Spleen (tissue), 11 donors: ENCODE measurements at regions not wholly inside any gene's neighbourhood (a gene's known extent, or its start where the extent isn't known, plus 50 kb on each side); places are given as distances from the start of the nearest gene placed in this dataset.
A peak's percentile ranks its signal among the peaks of the same experiment; 100 is the strongest.
"Not testable (repeated sequence)": the region's sequence is repeated elsewhere in the genome, so short reads cannot be mapped to it uniquely, and the experiment has no call there.

ENCODE experiments used
- DNase-seq: peaks from one replicate; pipeline ENCODE4 v3.0.0-alpha.2; 2020
- H3K27ac ChIP-seq, 8 donors: fragments of 200-600 bp; sonication (generic) in 7 of 8; 1 replicate in 4 of 8; 2 replicates in 4 of 8; pipeline versions ENCODE4 v1.5.0 to v1.8.0; 2016 to 2021; ENCODE audit warnings: inconsistent platforms in 4 of 8, mild to moderate bottlenecking in 4 of 8, moderate library complexity in 1 of 8
- H3K27me3 ChIP-seq, 7 donors: fragments of 200-600 bp; sonication (generic) in 6 of 7; replicated peaks in 1 of 7; 1 replicate in 4 of 7; 2 replicates in 3 of 7; pipeline versions ENCODE4 v1.5.0 to v1.8.0; 2016 to 2021; ENCODE audit warnings: inconsistent platforms in 3 of 7, mild to moderate bottlenecking in 1 of 7
- H3K36me3 ChIP-seq, 6 donors: fragments of 200-600 bp; sonication (generic) in 5 of 6; 1 replicate in 4 of 6; 2 replicates in 2 of 6; pipeline versions ENCODE4 v1.5.0 to v1.8.0; 2016 to 2021; ENCODE audit warnings: inconsistent platforms in 2 of 6
- H3K4me1 ChIP-seq, 6 donors: fragments of 200-600 bp; sonication (generic) in 5 of 6; 1 replicate in 3 of 6; 2 replicates in 3 of 6; pipeline versions ENCODE4 v1.5.0 to v1.8.0; 2016 to 2021; ENCODE audit warnings: inconsistent platforms in 3 of 6
- H3K4me3 ChIP-seq, 8 donors: fragments of 200-600 bp; sonication (generic) in 7 of 8; 1 replicate in 4 of 8; 2 replicates in 4 of 8; pipeline versions ENCODE4 v1.5.0 to v1.8.0; 2016 to 2021; ENCODE audit warnings: inconsistent platforms in 4 of 8, mild to moderate bottlenecking in 4 of 8, moderate library complexity in 2 of 8
- H3K9me3 ChIP-seq, 8 donors: fragments of 200-600 bp; sonication (generic) in 7 of 8; 1 replicate in 4 of 8; 2 replicates in 4 of 8; pipeline versions ENCODE4 v1.5.0 to v1.8.0; 2016 to 2021; ENCODE audit warnings: inconsistent platforms in 4 of 8
- CTCF ChIP-seq, 11 experiments: fragments of 200-600 bp in 7 of 11; fragments of 450-650 bp in 4 of 11; sonication (generic) in 4 of 11; IDR thresholded peaks in 8 of 11; conservative IDR thresholded peaks in 3 of 11; 1 replicate in 7 of 11; 2 replicates in 4 of 11; pipeline versions ENCODE4 v1.4.0 to v1.8.0; 2016 to 2021; ENCODE audit warnings: antibody characterized with exemption in 11 of 11, inconsistent platforms in 4 of 11, mild to moderate bottlenecking in 1 of 11
- POLR2A ChIP-seq, 3 donors: fragments of 450-650 bp; IDR thresholded peaks; one replicate each; pipeline ENCODE4 v1.5.1; 2017; ENCODE audit warnings: antibody characterized with exemption in 3 of 3, mild to moderate bottlenecking in 1 of 3
- WGBS, 5 donors: extraction: QIAGEN DNeasy Blood & Tissue Kit in 3 of 5; methylation state at CpG; one replicate each; pipeline versions ENCODE4 v1.1.5 to v1.1.7; 2013 to 2018; 5-methylcytosine and 5-hydroxymethylcytosine counted together
- intact Hi-C: fragments of 100-400 bp; cut with DNase I; formaldehyde crosslinking; loops from one replicate; pipeline ENCODE4 v1.15.0; 2023; ENCODE audit warnings: low total_unique reads
- donor health status: healthy with polysubstance abuse.
- donor health status: DM: no; HTN: no; CAD: no; lungs with moderate emphysema.
- donor health status: DM: no; HTN: no; CAD: no.
- donor health status: Bipolar disorder and iron deficiency.
- donor health status: healthy.
- donor health status: DM: no; HTN: no; CAD: no.
- donor health status: DM: yes; HTN: yes; CAD: no.

- H3K36me3 ChIP-seq, H3K27ac ChIP-seq, H3K27me3 ChIP-seq, H3K9me3 ChIP-seq, intact Hi-C loops, DNase-seq, H3K4me3 ChIP-seq, H3K4me1 ChIP-seq: not testable (repeated sequence)
- WGBS, 5 donors: no CpG with 5 or more reads among the region's 1 CpG
Observed at GRCh38 chrX:63168949-63169348, 182.2 kb downstream of the SPIN4 start.

- H3K4me3 ChIP-seq, H3K9me3 ChIP-seq, DNase-seq, H3K27me3 ChIP-seq, intact Hi-C loops, H3K27ac ChIP-seq, H3K4me1 ChIP-seq, H3K36me3 ChIP-seq: not testable (repeated sequence)
- whole genome bisulfite sequencing, 5 donors: no CpG with 5 or more reads among the region's 1 CpG
Observed at GRCh38 chrX:63167002-63167401, 184.1 kb downstream of the SPIN4 start.

- H3K27me3 ChIP-seq, intact Hi-C loops: not testable (repeated sequence)
- no CpG with 5 or more reads among the region's 1 CpG for WGBS, 5 donors
Observed at GRCh38 chrX:63160994-63161393, 190.1 kb downstream of the SPIN4 start.

GRCh38 chrX:63160340-63160739 lies 190.8 kb downstream of the SPIN4 start:
- H3K9me3 ChIP-seq, H3K4me3 ChIP-seq: not testable (repeated sequence)
- WGBS, 5 donors: no CpG with 5 or more reads among the region's 1 CpG

More at GRCh38 chrX:63160994-63161393, 190.1 kb downstream of the SPIN4 start:
- not testable (repeated sequence) for H3K4me1 ChIP-seq, H3K4me3 ChIP-seq, DNase-seq, H3K27ac ChIP-seq, H3K9me3 ChIP-seq, H3K36me3 ChIP-seq

GRCh38 chrX:63145526-63145925 lies 205.6 kb downstream of the SPIN4 start:
- intact Hi-C loops, H3K9me3 ChIP-seq, DNase-seq, H3K36me3 ChIP-seq, H3K4me1 ChIP-seq, H3K27ac ChIP-seq, H3K4me3 ChIP-seq, H3K27me3 ChIP-seq: not testable (repeated sequence)
- WGBS, 5 donors: no CpG with 5 or more reads among the region's 10 CpGs

More at GRCh38 chrX:63160340-63160739, 190.8 kb downstream of the SPIN4 start:
- H3K27me3 ChIP-seq, H3K4me1 ChIP-seq, DNase-seq, intact Hi-C loops, H3K36me3 ChIP-seq, H3K27ac ChIP-seq: not testable (repeated sequence)

GRCh38 chrX:63142588-63142987 lies 208.5 kb downstream of the SPIN4 start:
- H3K27me3 ChIP-seq, H3K4me3 ChIP-seq, intact Hi-C loops, H3K9me3 ChIP-seq, H3K4me1 ChIP-seq, H3K36me3 ChIP-seq, H3K27ac ChIP-seq, DNase-seq: not testable (repeated sequence)
- no CpG with 5 or more reads among the region's 2 CpGs for WGBS, 5 donors

GRCh38 chrX:63135859-63136258 lies 215.3 kb downstream of the SPIN4 start:
- H3K27me3 ChIP-seq, H3K9me3 ChIP-seq, H3K27ac ChIP-seq, H3K4me3 ChIP-seq, intact Hi-C loops, DNase-seq, H3K4me1 ChIP-seq, H3K36me3 ChIP-seq: not testable (repeated sequence)
- WGBS, 5 donors: no CpG with 5 or more reads among the region's 2 CpGs

GRCh38 chrX:63128509-63128908 lies 222.6 kb downstream of the SPIN4 start:
- intact Hi-C loops: no loop called here
- Histone ChIP-seq H3K27me3 (no peaks in the 10 kb centered on the region), H3K27ac (no peak overlapping the region), H3K9me3 (peaks cover 0 to 6% (median 0%) of the 10 kb centered on the region in 8 donors), H3K4me1 (no peaks in the 10 kb centered on the region), H3K36me3 (no peaks in the 10 kb centered on the region), H3K4me3 (no peak overlapping the region)
- DNase-seq: no peak
- WGBS, 5 donors: 0 to 8% (median 3%) methylated on average over 2 of the region's 2 CpGs
- TF ChIP-seq CTCF (IDR thresholded peaks at IDR 0.05 in 8 of 11, conservative IDR thresholded peaks at IDR 0.05 in 3 of 11) (peak in 9 of 11 experiments; percentile 27 to 66 (median 44)), POLR2A (IDR thresholded peaks at IDR 0.05) (no peak)
